OCI-LY7 (cell line): ENCODE measurements at regions not wholly inside any gene's neighbourhood (a gene's known extent, or its start where the extent isn't known, plus 50 kb on each side); places are given as distances from the start of the nearest gene placed in this dataset.

Experiments used
- BruUV-seq: library from RNA; stranded (reverse); fragments of 400-500 nt; replicated peaks from 2 replicates; lab custom pipeline; 2021; lab: Mats Ljungman, UMichigan
- CTCF ChIA-PET: fragments of 300-600 bp; sonication (Branson Sonifier 250); formaldehyde crosslinking; loops from one replicate; lab custom pipeline; 2022; ENCODE audit warnings: antibody characterized with exemption; ENCODE audit not compliant: unreplicated experiment; lab: Charles Lee
- POLR2A ChIA-PET: fragments of 300-600 bp; sonication (Branson Sonifier 250); formaldehyde crosslinking; loops from one replicate; lab custom pipeline; 2022; ENCODE audit warnings: antibody characterized with exemption; lab: Charles Lee
- DNase-seq: peaks from one replicate; pipeline ENCODE4 v3.0.0-alpha.2; 2015; ENCODE audit warnings: low spot score
- H2AFZ ChIP-seq: fragments of 200-600 bp; sonication (generic), shearing (Covaris generic); 2 replicates; pipeline ENCODE4 v1.6.1; 2014; ENCODE audit warnings: mild to moderate bottlenecking, antibody characterized with exemption, low read length, moderate library complexity
- H3K27ac ChIP-seq: fragments of 200-600 bp; sonication (generic); 2 replicates; pipeline ENCODE4 v1.5.1; 2014; ENCODE audit warnings: mixed run types, low read depth, mild to moderate bottlenecking, moderate library complexity, low read length, inconsistent platforms; ENCODE audit not compliant: poor library complexity, severe bottlenecking
- H3K36me3 ChIP-seq: fragments of 200-600 bp; sonication (generic); 2 replicates; pipeline ENCODE4 v1.6.1; 2014; ENCODE audit warnings: mild to moderate bottlenecking, antibody characterized with exemption, low read length, moderate library complexity, mixed read lengths; ENCODE audit not compliant: insufficient read depth
- H3K4me1 ChIP-seq: fragments of 200-600 bp; sonication (generic); 2 replicates; pipeline ENCODE4 v1.5.1; 2014; ENCODE audit warnings: mild to moderate bottlenecking, low read length; ENCODE audit not compliant: insufficient read depth, poor library complexity, severe bottlenecking
- H3K4me2 ChIP-seq: fragments of 200-600 bp; sonication (generic); 2 replicates; pipeline ENCODE4 v1.6.1; 2014; ENCODE audit warnings: mild to moderate bottlenecking, low read length
- H3K4me3 ChIP-seq: fragments of 200-600 bp; sonication (generic); 2 replicates; pipeline ENCODE4 v1.5.1; 2014; ENCODE audit warnings: mild to moderate bottlenecking, low read depth, low read length; ENCODE audit not compliant: poor library complexity, severe bottlenecking
- H3K79me2 ChIP-seq: fragments of 200-600 bp; sonication (generic); 2 replicates; pipeline ENCODE4 v1.6.1; 2016; ENCODE audit warnings: low read depth, mild to moderate bottlenecking, low read length, moderate library complexity, mixed read lengths; ENCODE audit not compliant: insufficient read depth
- H3K9me2 ChIP-seq: fragments of 200-600 bp; sonication (generic); 2 replicates; pipeline ENCODE4 v1.6.1; 2016; ENCODE audit warnings: mild to moderate bottlenecking, low read length, mixed read lengths; ENCODE audit not compliant: insufficient read depth
- H3K9me3 ChIP-seq: fragments of 200-600 bp; sonication (generic); 2 replicates; pipeline ENCODE4 v1.6.1; 2014; ENCODE audit warnings: mild to moderate bottlenecking, mixed run types, low read length, mixed read lengths
- H4K20me1 ChIP-seq: fragments of 200-600 bp; sonication (generic); 2 replicates; pipeline ENCODE4 v1.6.1; 2014; ENCODE audit warnings: mild to moderate bottlenecking, antibody characterized with exemption, low read length, moderate library complexity, mixed read lengths; ENCODE audit not compliant: insufficient read depth
- CTCF ChIP-seq: fragments of 200-600 bp; sonication (generic); conservative IDR thresholded peaks from 2 replicates; pipeline ENCODE4 v1.5.1; 2014; ENCODE audit warnings: mild to moderate bottlenecking, antibody characterized with exemption, low read length, moderate library complexity, mixed read lengths
- EZH2phosphoT487 ChIP-seq: fragments of 200-600 bp; sonication (generic); IDR thresholded peaks from 2 replicates; pipeline ENCODE4 v1.6.1; 2018; ENCODE audit warnings: low read depth, borderline replicate concordance, mild to moderate bottlenecking, mixed run types, antibody characterized with exemption, low read length, moderate library complexity, mixed read lengths
- intact Hi-C: fragments of 100-400 bp; cut with micrococcal nuclease; formaldehyde crosslinking; loops from one replicate; pipeline ENCODE4 v1.10.0; 2022; ENCODE audit not compliant: unreplicated experiment

- H3K4me3 ChIP-seq = no peak overlapping the region
- no peak overlapping the region for H2AFZ ChIP-seq
- ChIA-PET POLR2A (no interaction called here), CTCF (no interaction called here)
- no peaks in the 10 kb centered on the region for H3K79me2 ChIP-seq
- no peaks in the 10 kb centered on the region for H4K20me1 ChIP-seq
- TF ChIP-seq CTCF = no peak
- no peak for TF ChIP-seq EZH2phosphoT487
- BruUV-seq = no TSS peak
- H3K4me1 ChIP-seq = no peaks in the 10 kb centered on the region
- H3K27ac ChIP-seq = no peak overlapping the region
- no peaks in the 10 kb centered on the region for H3K9me2 ChIP-seq
- no peaks in the 10 kb centered on the region for H3K9me3 ChIP-seq
- intact Hi-C loops = no loop called here
- DNase-seq = no peak
- no peaks in the 10 kb centered on the region for H3K36me3 ChIP-seq
- no peak overlapping the region for H3K4me2 ChIP-seq
These were observed 73.1 kb downstream of the CRPPA start for GRCh38 chr7:16348251-16348650.

GRCh38 chr7:16347827-16348192, 73.5 kb downstream of the CRPPA start:
- POLR2A ChIA-PET = no interaction called here
- TF ChIP-seq CTCF (no peak), EZH2phosphoT487 (no peak)
- intact Hi-C loops = no loop called here
- Histone ChIP-seq H4K20me1 (no peaks in the 10 kb centered on the region), H3K4me1 (no peaks in the 10 kb centered on the region), H3K9me3 (no peaks in the 10 kb centered on the region), H3K9me2 (no peaks in the 10 kb centered on the region), H3K27ac (no peak overlapping the region), H3K4me3 (no peak overlapping the region), H3K4me2 (no peak overlapping the region), H3K36me3 (no peaks in the 10 kb centered on the region), H2AFZ (no peak overlapping the region), H3K79me2 (no peaks in the 10 kb centered on the region)
- CTCF ChIA-PET = no interaction called here
- BruUV-seq = no TSS peak
- no peak for DNase-seq

- Histone ChIP-seq H2AFZ (no peak overlapping the region), H3K79me2 (no peaks in the 10 kb centered on the region), H3K9me3 (no peaks in the 10 kb centered on the region), H4K20me1 (no peaks in the 10 kb centered on the region), H3K9me2 (no peaks in the 10 kb centered on the region), H3K27ac (no peak overlapping the region), H3K36me3 (no peaks in the 10 kb centered on the region), H3K4me1 (no peaks in the 10 kb centered on the region), H3K4me2 (no peak overlapping the region), H3K4me3 (no peak overlapping the region)
- TF ChIP-seq CTCF (no peak), EZH2phosphoT487 (no peak)
- ChIA-PET POLR2A (no interaction called here), CTCF (no interaction called here)
- DNase-seq = no peak
- no TSS peak for BruUV-seq
- intact Hi-C loops = no loop called here
These were observed 74.1 kb downstream of the CRPPA start for GRCh38 chr7:16347066-16347826.
